Esophagus muscularis mucosa (tissue), 4 donors: ENCODE measurements at regions not wholly inside any gene's neighbourhood (a gene's known extent, or its start where the extent isn't known, plus 50 kb on each side); places are given as distances from the start of the nearest gene placed in this dataset.

Experiments used
- EP300 ChIP-seq: sonication (generic); formaldehyde crosslinking; IDR thresholded peaks from one replicate; pipeline ENCODE4 v1.6.1; 2017; ENCODE audit warnings: antibody characterized with exemption
- POLR2AphosphoS5 ChIP-seq, 2 donors: sonication (generic); formaldehyde crosslinking; IDR thresholded peaks; one replicate each; pipeline ENCODE4 v1.6.1; 2017; ENCODE audit warnings: antibody characterized with exemption in 2 of 2
- TF ChIP-seq, protein P1 (sequence below), 3 experiments: fragments of 200-600 bp in 2 of 3; fragments of 450-650 bp in 1 of 3; sonication (generic) in 2 of 3; IDR thresholded peaks; one replicate each; pipeline ENCODE4 v1.5.1; 2017 to 2019; ENCODE audit warnings: antibody characterized with exemption in 3 of 3, mild to moderate bottlenecking in 2 of 3, moderate library complexity in 1 of 3

DNA sequence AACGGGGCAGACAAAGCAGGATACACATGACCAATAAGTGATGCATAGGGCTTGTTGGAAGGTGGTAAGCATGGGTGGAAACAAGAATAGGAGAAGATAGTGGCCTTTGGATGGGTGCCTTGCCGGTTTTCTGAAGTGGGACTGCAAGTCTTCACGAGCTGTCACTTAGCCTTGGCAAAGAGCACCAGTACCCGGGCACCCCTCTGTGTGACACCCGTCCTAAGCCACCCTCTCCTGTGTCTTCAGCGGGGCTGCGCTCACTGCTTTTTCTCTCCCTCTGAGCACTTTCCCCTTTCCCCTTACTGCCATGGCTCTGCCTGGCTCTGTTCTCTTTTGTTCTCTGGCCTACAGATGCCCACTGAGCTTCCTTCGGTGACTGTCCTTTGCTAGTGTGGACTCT is 399.7 kb upstream of the MKI67 start:
- no peak for TF ChIP-seq EP300
- TF ChIP-seq, protein P1, sequence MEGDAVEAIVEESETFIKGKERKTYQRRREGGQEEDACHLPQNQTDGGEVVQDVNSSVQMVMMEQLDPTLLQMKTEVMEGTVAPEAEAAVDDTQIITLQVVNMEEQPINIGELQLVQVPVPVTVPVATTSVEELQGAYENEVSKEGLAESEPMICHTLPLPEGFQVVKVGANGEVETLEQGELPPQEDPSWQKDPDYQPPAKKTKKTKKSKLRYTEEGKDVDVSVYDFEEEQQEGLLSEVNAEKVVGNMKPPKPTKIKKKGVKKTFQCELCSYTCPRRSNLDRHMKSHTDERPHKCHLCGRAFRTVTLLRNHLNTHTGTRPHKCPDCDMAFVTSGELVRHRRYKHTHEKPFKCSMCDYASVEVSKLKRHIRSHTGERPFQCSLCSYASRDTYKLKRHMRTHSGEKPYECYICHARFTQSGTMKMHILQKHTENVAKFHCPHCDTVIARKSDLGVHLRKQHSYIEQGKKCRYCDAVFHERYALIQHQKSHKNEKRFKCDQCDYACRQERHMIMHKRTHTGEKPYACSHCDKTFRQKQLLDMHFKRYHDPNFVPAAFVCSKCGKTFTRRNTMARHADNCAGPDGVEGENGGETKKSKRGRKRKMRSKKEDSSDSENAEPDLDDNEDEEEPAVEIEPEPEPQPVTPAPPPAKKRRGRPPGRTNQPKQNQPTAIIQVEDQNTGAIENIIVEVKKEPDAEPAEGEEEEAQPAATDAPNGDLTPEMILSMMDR (IDR thresholded peaks at IDR 0.05), result no peak
- no peak for TF ChIP-seq POLR2AphosphoS5 (IDR thresholded peaks at IDR 0.05)
